GM12801 (cell line): ENCODE measurements at regions not wholly inside any gene's neighbourhood (a gene's known extent, or its start where the extent isn't known, plus 50 kb on each side); places are given as distances from the start of the nearest gene placed in this dataset.

ENCODE experiments used
- TF ChIP-seq, protein P1 (sequence below): IDR thresholded peaks from one replicate; pipeline ENCODE4 v1.5.1; 2011; ENCODE audit warnings: control low read depth; ENCODE audit not compliant: insufficient read length; ENCODE audit errors: extremely low read depth

GRCh38 chr2:241943961-241944575 lies 74.5 kb downstream of the RTP5 start:
- TF ChIP-seq, protein P1, sequence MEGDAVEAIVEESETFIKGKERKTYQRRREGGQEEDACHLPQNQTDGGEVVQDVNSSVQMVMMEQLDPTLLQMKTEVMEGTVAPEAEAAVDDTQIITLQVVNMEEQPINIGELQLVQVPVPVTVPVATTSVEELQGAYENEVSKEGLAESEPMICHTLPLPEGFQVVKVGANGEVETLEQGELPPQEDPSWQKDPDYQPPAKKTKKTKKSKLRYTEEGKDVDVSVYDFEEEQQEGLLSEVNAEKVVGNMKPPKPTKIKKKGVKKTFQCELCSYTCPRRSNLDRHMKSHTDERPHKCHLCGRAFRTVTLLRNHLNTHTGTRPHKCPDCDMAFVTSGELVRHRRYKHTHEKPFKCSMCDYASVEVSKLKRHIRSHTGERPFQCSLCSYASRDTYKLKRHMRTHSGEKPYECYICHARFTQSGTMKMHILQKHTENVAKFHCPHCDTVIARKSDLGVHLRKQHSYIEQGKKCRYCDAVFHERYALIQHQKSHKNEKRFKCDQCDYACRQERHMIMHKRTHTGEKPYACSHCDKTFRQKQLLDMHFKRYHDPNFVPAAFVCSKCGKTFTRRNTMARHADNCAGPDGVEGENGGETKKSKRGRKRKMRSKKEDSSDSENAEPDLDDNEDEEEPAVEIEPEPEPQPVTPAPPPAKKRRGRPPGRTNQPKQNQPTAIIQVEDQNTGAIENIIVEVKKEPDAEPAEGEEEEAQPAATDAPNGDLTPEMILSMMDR = no peak

DNA sequence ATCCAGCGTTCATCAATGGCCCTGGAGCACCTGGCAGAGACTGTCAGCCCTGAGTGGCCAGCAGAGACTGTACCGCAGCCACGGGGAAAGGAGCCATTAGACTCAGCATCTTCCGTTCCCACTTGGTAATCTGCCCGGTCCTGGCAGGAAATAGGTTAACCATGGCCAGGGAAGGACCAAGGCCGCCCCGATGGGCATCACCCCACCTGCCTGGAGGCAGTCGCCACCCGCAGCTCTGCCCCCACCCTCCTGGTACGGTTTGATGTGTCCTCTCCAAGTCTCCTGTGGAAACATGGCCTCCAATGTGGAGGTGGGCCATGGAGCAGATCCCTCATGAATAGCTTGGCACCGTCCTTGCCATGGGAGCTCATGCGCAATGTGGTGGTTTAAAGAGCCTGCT lies 75.3 kb downstream of the RTP5 start:
- TF ChIP-seq, protein P1 = no peak

GRCh38 chr2:241945311-241945710 lies 75.8 kb downstream of the RTP5 start:
- TF ChIP-seq, protein P1 = no peak

- TF ChIP-seq, protein P1 = no peak
Measured at GRCh38 chr2:241945803-241946202, 76.3 kb downstream of the RTP5 start.

DNA sequence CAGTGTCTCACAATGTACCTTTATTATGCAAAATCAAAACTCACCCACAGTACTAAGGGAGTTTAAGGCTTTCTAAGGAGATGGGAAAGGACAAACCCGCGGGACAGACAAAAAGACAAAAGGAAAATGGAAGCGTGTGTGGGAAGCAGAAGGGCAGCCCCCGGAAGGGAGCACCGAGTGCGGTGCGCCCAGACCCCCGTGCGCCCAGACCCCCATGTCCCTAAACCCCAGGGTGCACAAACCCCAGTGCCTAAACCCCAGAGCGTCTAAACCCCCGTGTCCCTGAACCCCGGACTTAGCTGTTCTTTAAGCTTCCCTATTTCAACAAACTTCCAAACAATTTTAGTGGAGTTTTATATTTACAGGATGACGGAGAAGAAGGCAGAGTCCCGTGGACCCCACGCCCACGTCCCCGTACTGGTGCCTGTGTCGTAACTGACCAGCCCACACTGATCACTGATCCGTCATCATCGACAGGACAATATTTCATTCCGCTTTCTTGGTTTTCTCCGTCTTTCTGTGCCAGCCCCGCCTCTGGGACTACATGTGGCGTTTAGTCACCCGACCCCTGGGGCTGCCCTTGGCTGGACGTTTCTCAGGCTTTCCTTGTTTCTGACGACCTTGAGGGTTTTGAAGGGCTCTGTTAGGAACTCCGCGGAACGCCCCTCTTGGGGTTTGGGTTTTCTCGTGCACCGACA lies 76.9 kb downstream of the RTP5 start:
- TF ChIP-seq, protein P1 = no peak

DNA sequence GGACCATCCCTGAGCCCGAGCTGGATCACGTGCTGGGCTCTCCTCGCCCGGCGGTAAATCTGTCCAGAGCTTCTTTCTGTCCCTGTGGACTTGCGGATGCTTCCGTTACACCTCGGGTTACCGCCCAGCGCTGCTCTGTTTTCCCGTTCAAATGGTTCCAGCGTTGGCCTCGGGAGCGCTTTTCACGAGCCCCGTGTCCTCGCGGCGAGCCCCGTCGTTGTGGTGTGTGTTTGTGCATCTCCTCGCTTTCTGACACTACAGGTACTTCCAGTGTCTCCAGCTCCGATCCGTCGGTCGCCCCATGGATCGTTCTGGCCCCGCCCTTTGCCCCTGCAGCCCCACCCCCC lies 77.4 kb downstream of the RTP5 start:
- TF ChIP-seq, protein P1 = no peak

DNA sequence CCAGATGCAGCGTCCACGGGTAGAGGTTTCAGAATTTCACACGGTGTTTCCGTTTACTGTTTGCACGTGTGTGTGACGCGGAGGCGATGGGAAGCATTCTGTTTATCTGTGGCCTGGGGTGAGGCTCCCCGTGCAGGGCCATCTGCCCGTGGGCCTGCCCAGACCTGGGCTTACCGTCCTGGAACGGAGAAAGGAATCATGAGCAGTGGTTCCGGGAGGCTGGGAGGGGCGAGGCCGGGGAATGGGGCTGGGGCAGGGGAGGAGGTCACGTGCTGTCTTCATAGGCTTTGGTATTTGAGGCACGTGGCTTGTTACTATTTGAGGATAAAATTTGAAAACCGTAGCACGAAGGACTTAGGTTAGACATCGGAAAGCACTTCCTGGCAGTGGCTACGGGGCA lies 77.9 kb downstream of the RTP5 start:
- TF ChIP-seq, protein P1 = no peak
